ENCODE measurements at regions not wholly inside any gene's neighbourhood (a gene's known extent, or its start where the extent isn't known, plus 50 kb on each side); places are given as distances from the start of the nearest gene placed in this dataset.

- Histone ChIP-seq H3K9ac (ENCODE audit: low read depth, low read length) (no peak overlapping the region), H2AFZ (ENCODE audit: low read depth, low read length) (no peak overlapping the region), H4K20me1 (ENCODE audit: insufficient read depth, low read length) (no peaks in the 10 kb centered on the region), H3K27me3 (ENCODE audit: insufficient read depth, low read length, poor library complexity) (no peaks in the 10 kb centered on the region), H3K27ac (ENCODE audit: low read length) (no peak overlapping the region), H3K4me3 (ENCODE audit: low read depth in 1 of 2, low read length in 2 of 2) (no peak overlapping the region), H3K36me3 (ENCODE audit: insufficient read depth, low read length) (no peaks in the 10 kb centered on the region), H3K79me2 (ENCODE audit: insufficient read depth, low read length) (no peaks in the 10 kb centered on the region), H3K9me3 (ENCODE audit: insufficient read depth, low read length, severe bottlenecking) (no peaks in the 10 kb centered on the region), H3K4me2 (ENCODE audit: insufficient read depth, low read length) (no peak overlapping the region), H3K4me1 (ENCODE audit: insufficient read depth, low read length) (no peaks in the 10 kb centered on the region)
- DNase-seq (no peak), ATAC-seq (ENCODE audit: insufficient read depth, low read depth) (no peak)
- no peak for TF ChIP-seq CTCF (IDR thresholded peaks at IDR 0.05; ENCODE audit: borderline replicate concordance, extremely low read depth, low read length, poor library complexity, severe bottlenecking)
- TF ChIP-seq EZH2 (IDR thresholded peaks at IDR 0.05; ENCODE audit: borderline replicate concordance, low read depth, low read length, severe bottlenecking) = no peak
Observed at GRCh38 chr10:43981232-43981631, 332.6 kb upstream of the ZNF32 start.

GRCh38 chr10:43980715-43981114, 332.0 kb upstream of the ZNF32 start:
- Histone ChIP-seq H3K27me3 (ENCODE audit: insufficient read depth, low read length, poor library complexity) (no peaks in the 10 kb centered on the region), H3K9ac (ENCODE audit: low read depth, low read length) (no peak overlapping the region), H4K20me1 (ENCODE audit: insufficient read depth, low read length) (no peaks in the 10 kb centered on the region), H3K27ac (ENCODE audit: low read length) (no peak overlapping the region), H2AFZ (ENCODE audit: low read depth, low read length) (no peak overlapping the region), H3K9me3 (ENCODE audit: insufficient read depth, low read length, severe bottlenecking) (no peaks in the 10 kb centered on the region), H3K4me3 (ENCODE audit: low read depth in 1 of 2, low read length in 2 of 2) (no peak overlapping the region), H3K4me1 (ENCODE audit: insufficient read depth, low read length) (no peaks in the 10 kb centered on the region), H3K79me2 (ENCODE audit: insufficient read depth, low read length) (no peaks in the 10 kb centered on the region), H3K4me2 (ENCODE audit: insufficient read depth, low read length) (no peak overlapping the region), H3K36me3 (ENCODE audit: insufficient read depth, low read length) (no peaks in the 10 kb centered on the region)
- ATAC-seq (ENCODE audit: insufficient read depth, low read depth) (no peak), DNase-seq (no peak)
- TF ChIP-seq CTCF (IDR thresholded peaks at IDR 0.05; ENCODE audit: borderline replicate concordance, extremely low read depth, low read length, poor library complexity, severe bottlenecking) (no peak), EZH2 (IDR thresholded peaks at IDR 0.05; ENCODE audit: borderline replicate concordance, low read depth, low read length, severe bottlenecking) (no peak)

GRCh38 chr10:43980313-43980712, 331.6 kb upstream of the ZNF32 start:
- H3K4me1 ChIP-seq (ENCODE audit: insufficient read depth, low read length) = no peaks in the 10 kb centered on the region
- no peak overlapping the region for H3K4me3 ChIP-seq (ENCODE audit: low read depth in 1 of 2, low read length in 2 of 2)
- no peaks in the 10 kb centered on the region for H4K20me1 ChIP-seq (ENCODE audit: insufficient read depth, low read length)
- TF ChIP-seq EZH2 (IDR thresholded peaks at IDR 0.05; ENCODE audit: borderline replicate concordance, low read depth, low read length, severe bottlenecking) (no peak), CTCF (IDR thresholded peaks at IDR 0.05; ENCODE audit: borderline replicate concordance, extremely low read depth, low read length, poor library complexity, severe bottlenecking) (no peak)
- no peaks in the 10 kb centered on the region for H3K27me3 ChIP-seq (ENCODE audit: insufficient read depth, low read length, poor library complexity)
- no peak overlapping the region for H2AFZ ChIP-seq (ENCODE audit: low read depth, low read length)
- DNase-seq = no peak
- H3K79me2 ChIP-seq (ENCODE audit: insufficient read depth, low read length) = no peaks in the 10 kb centered on the region
- H3K4me2 ChIP-seq (ENCODE audit: insufficient read depth, low read length) = no peak overlapping the region
- H3K9ac ChIP-seq (ENCODE audit: low read depth, low read length) = no peak overlapping the region
- no peaks in the 10 kb centered on the region for H3K36me3 ChIP-seq (ENCODE audit: insufficient read depth, low read length)
- no peaks in the 10 kb centered on the region for H3K9me3 ChIP-seq (ENCODE audit: insufficient read depth, low read length, severe bottlenecking)
- ATAC-seq (ENCODE audit: insufficient read depth, low read depth) = no peak
- H3K27ac ChIP-seq (ENCODE audit: low read length) = no peak overlapping the region

- H4K20me1 ChIP-seq (ENCODE audit: insufficient read depth, low read length) = no peaks in the 10 kb centered on the region
Observed at GRCh38 chr10:43979551-43979950, 330.9 kb upstream of the ZNF32 start.

More at GRCh38 chr10:43979551-43979950, 330.9 kb upstream of the ZNF32 start:
- Histone ChIP-seq H3K79me2 (ENCODE audit: insufficient read depth, low read length) (no peaks in the 10 kb centered on the region), H3K36me3 (ENCODE audit: insufficient read depth, low read length) (no peaks in the 10 kb centered on the region), H3K4me3 (ENCODE audit: low read depth in 1 of 2, low read length in 2 of 2) (no peak overlapping the region), H3K9ac (ENCODE audit: low read depth, low read length) (no peak overlapping the region), H3K9me3 (ENCODE audit: insufficient read depth, low read length, severe bottlenecking) (no peaks in the 10 kb centered on the region), H2AFZ (ENCODE audit: low read depth, low read length) (no peak overlapping the region), H3K27ac (ENCODE audit: low read length) (no peak overlapping the region), H3K4me1 (ENCODE audit: insufficient read depth, low read length) (no peaks in the 10 kb centered on the region), H3K4me2 (ENCODE audit: insufficient read depth, low read length) (no peak overlapping the region), H3K27me3 (ENCODE audit: insufficient read depth, low read length, poor library complexity) (no peaks in the 10 kb centered on the region)
- ATAC-seq (ENCODE audit: insufficient read depth, low read depth) = no peak
- no peak for TF ChIP-seq EZH2 (IDR thresholded peaks at IDR 0.05; ENCODE audit: borderline replicate concordance, low read depth, low read length, severe bottlenecking)
- no peak for TF ChIP-seq CTCF (IDR thresholded peaks at IDR 0.05; ENCODE audit: borderline replicate concordance, extremely low read depth, low read length, poor library complexity, severe bottlenecking)
- no peak for DNase-seq
